Activated CD4-positive, alpha-beta T cell treated with anti-CD3 and anti-CD28 coated beads, Interleukin-2, amount 10 ng/mL, durations not matched to agents 7 days and 5 days (primary cell): ENCODE measurements at regions not wholly inside any gene's neighbourhood (a gene's known extent, or its start where the extent isn't known, plus 50 kb on each side); places are given as distances from the start of the nearest gene placed in this dataset.

Experiments
- CTCF ChIA-PET: fragments of 350-600 bp; sonication (Branson Sonifier 250); formaldehyde crosslinking; loops from one replicate; lab custom pipeline; 2021; ENCODE audit warnings: antibody characterized with exemption; lab: Charles Lee
- POLR2A ChIA-PET: fragments of 350-600 bp; sonication (Branson Sonifier 250); formaldehyde crosslinking; loops from one replicate; lab custom pipeline; 2021; ENCODE audit warnings: antibody characterized with exemption; lab: Charles Lee
- DNase-seq: peaks from one replicate; pipeline ENCODE4 v3.0.0-alpha.2; 2020
- H3K27ac Mint-ChIP-seq: one replicate; pipeline ENCODE4 v1.8.0; 2021; ENCODE audit warnings: mild to moderate bottlenecking, moderate library complexity, mixed read lengths
- H3K27me3 Mint-ChIP-seq: one replicate; pipeline ENCODE4 v1.8.0; 2021; ENCODE audit warnings: mixed read lengths
- H3K36me3 Mint-ChIP-seq: one replicate; pipeline ENCODE4 v1.8.0; 2021; ENCODE audit warnings: low read depth, mixed read lengths
- H3K4me1 Mint-ChIP-seq: one replicate; pipeline ENCODE4 v1.8.0; 2021; ENCODE audit warnings: mixed read lengths
- H3K4me3 Mint-ChIP-seq: one replicate; pipeline ENCODE4 v1.8.0; 2021; ENCODE audit warnings: mild to moderate bottlenecking, moderate library complexity, mixed read lengths
- H3K9me3 Mint-ChIP-seq: one replicate; pipeline ENCODE4 v1.8.0; 2021; ENCODE audit warnings: mixed read lengths

DNA sequence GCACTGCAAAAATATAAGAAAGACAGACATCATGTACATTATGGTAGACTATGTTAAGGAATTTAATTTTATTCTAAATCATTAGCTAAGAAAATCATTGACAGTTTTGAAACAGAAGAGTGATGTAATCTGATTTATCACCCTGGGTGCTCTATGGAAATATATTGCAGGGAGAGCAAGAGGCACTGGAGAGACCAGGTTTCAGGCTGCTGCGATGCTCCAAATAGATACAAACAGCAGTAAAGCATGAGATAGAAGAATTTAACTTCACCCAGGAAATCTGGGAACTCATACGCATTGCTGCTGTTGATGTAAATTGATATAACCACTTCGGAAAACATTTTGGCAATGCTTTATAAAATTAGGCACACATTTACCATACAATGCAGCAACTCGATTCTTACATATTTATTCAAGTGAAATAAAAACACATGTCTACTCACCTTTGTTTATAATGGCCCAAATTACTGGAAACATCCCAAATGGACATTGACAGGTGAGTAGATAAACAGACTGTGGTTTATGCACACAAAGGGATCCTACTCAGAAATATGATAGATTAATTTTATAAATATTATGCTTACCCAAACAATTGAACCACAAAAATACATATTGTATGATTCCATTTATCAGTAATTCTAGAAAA lies 535.1 kb upstream of the CHORDC1 start:
- no peaks in the 10 kb centered on the region for H3K4me1 Mint-ChIP-seq
- CTCF ChIA-PET = no interaction called here
- H3K27ac Mint-ChIP-seq = no peak overlapping the region
- no peak overlapping the region for H3K4me3 Mint-ChIP-seq
- H3K36me3 Mint-ChIP-seq = no peaks in the 10 kb centered on the region
- POLR2A ChIA-PET = no interaction called here
- H3K9me3 Mint-ChIP-seq = no peaks in the 10 kb centered on the region
- DNase-seq = no peak
- H3K27me3 Mint-ChIP-seq = no peaks in the 10 kb centered on the region

DNA sequence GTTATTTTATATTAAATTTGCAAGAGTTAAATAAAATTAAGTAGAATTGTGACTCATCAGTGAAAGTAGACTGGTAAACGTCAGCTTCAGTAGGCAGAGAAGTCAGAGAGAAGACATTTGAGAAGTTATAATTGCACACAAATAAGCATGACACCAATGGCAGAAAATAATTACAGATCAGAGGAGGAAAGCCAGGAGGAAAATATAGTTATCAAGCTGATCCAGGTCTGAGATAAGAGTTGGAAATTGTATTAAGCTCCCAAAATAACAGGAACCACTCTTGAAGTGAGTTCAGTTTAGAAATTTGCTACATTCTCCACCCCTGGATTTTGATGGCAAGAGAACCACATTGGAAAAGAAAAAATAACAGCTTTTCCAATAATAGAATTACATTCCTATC lies 533.8 kb upstream of the CHORDC1 start:
- ChIA-PET CTCF (no interaction called here), POLR2A (no interaction called here)

DNA sequence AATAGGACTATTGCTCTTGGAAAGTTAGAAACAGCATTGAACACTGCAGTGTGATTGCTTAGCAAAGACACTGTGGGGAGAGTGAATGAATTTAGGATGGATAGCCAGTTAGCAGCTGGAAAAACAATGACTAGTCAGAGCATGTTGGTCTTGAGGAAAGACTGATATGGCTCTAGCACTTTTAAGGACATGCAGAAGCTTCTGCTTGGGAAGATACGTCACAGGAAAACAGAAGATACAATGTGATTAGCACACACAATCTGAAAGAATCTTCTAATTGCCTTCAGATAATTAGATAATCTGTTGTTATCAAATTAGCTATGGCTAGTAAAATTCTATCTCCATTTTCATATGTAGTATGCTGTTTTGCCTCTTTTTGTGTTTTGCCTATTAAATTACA lies 530.7 kb upstream of the CHORDC1 start:
- ChIA-PET POLR2A (no interaction called here), CTCF (no interaction called here)
- Mint-ChIP-seq H3K4me3 (no peak overlapping the region), H3K27me3 (no peaks in the 10 kb centered on the region), H3K27ac (no peak overlapping the region), H3K9me3 (peaks cover 3% of the 10 kb centered on the region), H3K4me1 (no peaks in the 10 kb centered on the region), H3K36me3 (no peaks in the 10 kb centered on the region)
- DNase-seq = no peak

More for the DNA sequence above, 533.8 kb upstream of the CHORDC1 start:
- DNase-seq = no peak
- Mint-ChIP-seq H3K27ac (no peak overlapping the region), H3K4me1 (no peaks in the 10 kb centered on the region), H3K36me3 (no peaks in the 10 kb centered on the region), H3K27me3 (no peaks in the 10 kb centered on the region), H3K9me3 (no peaks in the 10 kb centered on the region), H3K4me3 (no peak overlapping the region)

DNA sequence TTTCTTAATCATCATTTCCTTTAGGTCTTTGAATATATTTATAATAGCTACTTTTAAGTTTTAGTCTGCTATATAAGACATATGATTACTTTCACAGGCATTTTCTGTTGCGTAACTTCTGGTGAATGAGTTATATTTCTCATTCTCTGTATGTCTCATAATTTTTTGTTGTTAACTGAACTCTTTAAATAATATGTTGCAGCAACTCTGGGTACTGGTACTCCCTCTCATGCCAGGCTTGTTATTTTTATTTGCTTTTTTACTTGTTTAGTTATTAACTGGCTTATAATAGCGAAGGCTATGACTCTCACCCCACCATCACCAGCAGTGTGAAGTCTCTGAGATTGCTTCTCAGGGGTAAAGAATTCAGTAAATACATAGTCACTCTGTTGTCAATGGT lies 524.2 kb upstream of the CHORDC1 start:
- no peaks in the 10 kb centered on the region for H3K4me1 Mint-ChIP-seq
- no peaks in the 10 kb centered on the region for H3K36me3 Mint-ChIP-seq
- POLR2A ChIA-PET = no interaction called here
- CTCF ChIA-PET = no interaction called here
- DNase-seq = no peak
- H3K4me3 Mint-ChIP-seq = no peak overlapping the region
- H3K27ac Mint-ChIP-seq = no peak overlapping the region
- no peaks in the 10 kb centered on the region for H3K27me3 Mint-ChIP-seq
- peaks cover 7% of the 10 kb centered on the region for H3K9me3 Mint-ChIP-seq

DNA sequence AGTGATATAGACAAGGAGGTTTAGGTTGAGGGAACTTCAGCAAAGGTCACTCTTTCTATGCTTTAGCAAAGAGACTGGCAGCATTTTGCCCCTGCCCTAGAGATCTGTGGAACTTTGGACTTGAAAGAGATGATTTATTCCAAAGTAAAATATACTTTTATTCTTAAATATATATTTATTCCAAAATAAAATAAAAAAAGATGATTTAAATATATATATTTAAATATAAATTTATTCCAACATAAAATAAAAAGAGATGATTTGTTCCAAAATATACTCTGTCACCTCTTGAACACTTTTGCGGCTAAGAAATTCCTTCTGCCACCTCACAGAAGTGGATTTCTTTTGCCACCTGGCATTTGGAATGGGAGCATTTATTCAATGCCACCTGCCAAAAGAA lies 521.3 kb upstream of the CHORDC1 start:
- Mint-ChIP-seq H3K27ac (no peak overlapping the region), H3K36me3 (no peaks in the 10 kb centered on the region), H3K9me3 (peaks cover 4% of the 10 kb centered on the region), H3K4me3 (no peak overlapping the region), H3K27me3 (no peaks in the 10 kb centered on the region), H3K4me1 (no peaks in the 10 kb centered on the region)
- ChIA-PET POLR2A (no interaction called here), CTCF (no interaction called here)
- no peak for DNase-seq

DNA sequence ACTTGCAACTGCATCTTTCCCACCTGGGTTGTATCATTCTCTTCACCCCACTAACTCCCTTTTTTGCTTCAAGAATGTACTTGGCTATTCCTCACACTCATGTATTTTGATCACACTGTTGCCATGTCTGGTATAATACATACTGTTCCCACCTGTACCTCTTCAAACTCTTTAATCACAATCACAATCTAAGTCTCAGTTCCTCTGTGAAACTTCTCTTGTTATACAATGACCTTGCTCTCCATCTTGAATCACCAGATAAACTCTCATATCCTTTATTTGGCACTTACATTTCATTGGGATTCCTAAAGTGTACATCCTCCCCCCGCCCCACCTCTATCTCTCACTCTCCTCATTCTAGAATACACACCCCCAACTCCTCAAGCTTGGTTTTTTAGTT lies 516.0 kb upstream of the CHORDC1 start:
- POLR2A ChIA-PET = interaction anchor here (0.7 kb wide), 1 partner anchor 431 kb away, joined by 4 read pairs; no protein-coding TSS in a partner anchor
- Mint-ChIP-seq H3K27ac (no peak overlapping the region), H3K36me3 (no peaks in the 10 kb centered on the region), H3K27me3 (no peaks in the 10 kb centered on the region), H3K4me3 (no peak overlapping the region), H3K4me1 (no peaks in the 10 kb centered on the region), H3K9me3 (peaks cover 1% of the 10 kb centered on the region)
- no peak for DNase-seq
- CTCF ChIA-PET = no interaction called here

DNA sequence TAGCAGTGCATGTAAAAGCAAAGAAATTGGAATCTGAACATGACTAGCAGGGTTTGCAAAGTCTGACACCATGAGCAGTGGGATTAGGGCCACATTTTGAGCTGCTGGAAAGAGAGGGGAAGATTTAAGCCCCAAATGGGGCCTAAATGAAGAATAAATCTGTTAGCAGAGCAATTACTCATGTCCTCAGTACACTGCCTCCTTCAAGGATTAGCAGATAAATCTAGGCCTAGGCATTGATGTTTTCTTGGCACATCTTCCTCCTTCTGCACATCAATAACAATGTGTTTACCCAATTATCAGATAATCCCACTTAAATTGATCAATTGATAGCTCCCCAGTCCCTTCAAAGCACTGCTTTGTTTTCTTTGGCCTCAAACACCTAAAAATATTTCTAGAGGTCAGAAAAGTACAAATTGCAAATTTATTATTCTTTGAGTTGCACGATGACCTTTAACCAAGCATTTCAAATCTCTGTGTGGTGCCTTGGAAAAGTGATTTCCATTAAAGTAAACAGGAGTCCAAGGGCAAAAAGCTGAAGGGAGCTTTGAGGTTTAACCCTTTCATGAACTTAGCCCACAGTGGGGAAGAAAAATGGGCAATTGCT lies 514.7 kb upstream of the CHORDC1 start:
- Mint-ChIP-seq H3K9me3 (peaks cover 1% of the 10 kb centered on the region), H3K27me3 (no peaks in the 10 kb centered on the region), H3K4me3 (no peak overlapping the region), H3K4me1 (no peaks in the 10 kb centered on the region), H3K27ac (no peak overlapping the region), H3K36me3 (no peaks in the 10 kb centered on the region)
- ChIA-PET POLR2A (no interaction called here), CTCF (no interaction called here)
- DNase-seq = no peak

DNA sequence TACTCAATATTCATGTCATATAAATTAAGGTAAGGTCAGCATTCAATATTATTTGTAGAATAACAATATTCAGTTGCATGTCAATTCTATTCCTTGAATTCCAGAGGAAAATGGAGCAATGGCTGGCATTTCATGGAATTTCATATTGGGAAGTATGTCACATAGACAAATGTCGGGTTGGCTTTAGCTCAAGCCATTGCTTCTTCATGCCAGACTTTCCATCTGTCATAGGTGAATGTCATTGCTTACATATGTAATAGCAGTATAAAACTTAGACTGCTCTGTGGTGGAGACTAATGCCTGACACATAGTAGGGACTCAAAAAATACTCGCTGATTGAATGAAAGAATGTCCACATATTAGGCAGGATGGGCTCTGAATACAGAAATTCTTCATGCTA lies 509.6 kb upstream of the CHORDC1 start:
- Mint-ChIP-seq H3K4me3 (no peak overlapping the region), H3K4me1 (no peaks in the 10 kb centered on the region), H3K36me3 (no peaks in the 10 kb centered on the region), H3K9me3 (peaks cover 12% of the 10 kb centered on the region), H3K27me3 (no peaks in the 10 kb centered on the region), H3K27ac (no peak overlapping the region)
- no peak for DNase-seq
- ChIA-PET POLR2A (no interaction called here), CTCF (interaction anchor here (1.0 kb wide), 1 partner anchor 39 kb away, joined by 3 read pairs; no protein-coding TSS in a partner anchor)

DNA sequence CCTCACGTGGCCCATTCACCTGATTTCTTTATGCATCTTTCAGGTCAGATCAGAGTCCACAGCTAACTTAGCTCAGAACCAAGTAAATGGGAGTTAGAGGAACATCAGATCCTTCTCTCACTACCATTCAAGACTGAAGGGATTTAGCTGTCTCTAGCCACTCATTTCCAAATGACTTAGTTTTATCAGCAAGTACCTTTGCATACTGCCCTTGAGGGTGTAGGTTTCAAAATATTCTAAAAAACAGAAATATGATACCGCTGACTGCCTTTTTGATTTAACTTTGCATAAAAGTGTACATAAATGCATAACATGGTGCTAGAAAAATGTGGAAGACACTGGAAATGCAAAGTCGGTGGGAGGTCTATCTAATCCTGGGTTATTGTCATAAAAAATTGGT lies 500.6 kb upstream of the CHORDC1 start:
- peaks cover 2% of the 10 kb centered on the region for H3K9me3 Mint-ChIP-seq
- POLR2A ChIA-PET = no interaction called here
- H3K27ac Mint-ChIP-seq = no peak overlapping the region

DNA sequence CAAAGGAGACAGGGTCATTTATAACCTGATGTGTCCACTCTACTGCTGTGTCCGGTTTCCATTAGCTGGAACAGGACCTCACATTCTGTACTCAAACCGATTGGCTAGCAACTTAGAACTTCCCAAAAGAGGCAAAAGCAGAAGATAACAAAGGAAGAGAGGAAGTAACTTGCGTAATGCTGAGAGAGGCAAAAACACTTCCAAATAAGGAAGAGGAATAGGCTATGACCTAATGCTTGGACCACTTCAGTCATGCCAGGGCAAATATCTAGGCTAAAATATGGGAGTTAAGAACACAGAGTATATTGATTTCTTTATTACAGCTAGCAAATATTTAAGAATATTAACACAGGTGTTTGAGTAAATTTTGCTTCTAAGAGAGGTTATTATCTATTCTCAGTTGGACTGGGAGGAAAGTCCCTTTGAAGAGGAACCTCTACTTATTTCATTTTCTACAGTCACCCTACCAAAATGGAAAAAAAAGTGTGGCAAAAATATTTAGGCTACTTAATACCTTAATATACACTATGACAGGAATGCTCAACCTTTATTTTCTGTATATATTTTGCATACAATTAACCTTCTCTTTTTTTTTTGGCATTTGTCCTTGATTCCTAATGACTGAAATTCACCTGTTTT lies 499.8 kb upstream of the CHORDC1 start:
- H3K27me3 Mint-ChIP-seq = no peaks in the 10 kb centered on the region
- DNase-seq = no peak

More for the DNA sequence above, 500.6 kb upstream of the CHORDC1 start:
- no peak overlapping the region for H3K4me3 Mint-ChIP-seq
- DNase-seq = no peak
- CTCF ChIA-PET = no interaction called here
- no peaks in the 10 kb centered on the region for H3K27me3 Mint-ChIP-seq
- no peaks in the 10 kb centered on the region for H3K4me1 Mint-ChIP-seq
- H3K36me3 Mint-ChIP-seq = no peaks in the 10 kb centered on the region

DNA sequence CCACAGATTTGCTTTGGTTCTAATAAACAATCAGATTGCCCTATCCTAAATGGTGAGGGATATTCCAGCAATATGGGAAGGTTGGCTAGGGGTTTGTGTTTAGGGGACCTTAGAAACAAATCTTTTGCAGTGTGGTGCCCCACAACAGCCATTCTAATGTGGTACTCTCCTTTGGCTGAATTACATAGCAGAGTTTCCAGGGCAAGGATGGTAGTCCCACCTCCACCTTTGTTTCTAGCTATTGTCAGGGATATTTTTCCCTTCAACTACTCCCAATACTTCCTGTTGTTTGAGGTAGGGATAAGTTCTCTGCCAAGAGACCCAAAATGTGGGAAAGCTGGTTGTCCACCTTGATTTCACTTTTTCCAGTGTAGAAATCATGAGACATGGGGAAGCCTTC lies 494.7 kb upstream of the CHORDC1 start:
- POLR2A ChIA-PET = no interaction called here
- DNase-seq = no peak

More for the DNA sequence above, 499.8 kb upstream of the CHORDC1 start:
- CTCF ChIA-PET = no interaction called here
- H3K4me3 Mint-ChIP-seq = no peak overlapping the region
- H3K36me3 Mint-ChIP-seq = no peaks in the 10 kb centered on the region
- H3K9me3 Mint-ChIP-seq = peaks cover 2% of the 10 kb centered on the region
- H3K4me1 Mint-ChIP-seq = no peaks in the 10 kb centered on the region
- POLR2A ChIA-PET = no interaction called here
- H3K27ac Mint-ChIP-seq = no peak overlapping the region

DNA sequence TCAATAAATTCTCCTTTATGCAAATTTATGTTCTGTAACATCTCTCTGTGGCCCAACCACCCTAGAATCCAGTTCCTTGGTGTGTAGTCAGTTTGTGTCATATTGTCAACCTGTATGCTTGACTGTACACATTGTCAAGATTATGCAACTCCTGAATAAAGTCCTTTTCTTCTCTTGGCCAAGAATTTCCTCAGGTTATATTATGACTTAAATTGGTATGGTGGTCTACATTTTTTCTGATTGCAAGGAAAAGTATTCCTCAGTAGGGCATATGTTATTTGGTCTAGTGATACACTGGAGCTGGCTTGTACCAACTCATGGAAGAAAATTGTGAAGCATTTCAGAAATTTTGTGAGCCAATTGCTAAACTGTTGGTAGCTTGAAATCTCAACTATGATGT lies 482.8 kb upstream of the CHORDC1 start:
- Mint-ChIP-seq H3K9me3 (peaks cover 14% of the 10 kb centered on the region), H3K27ac (no peak overlapping the region), H3K27me3 (no peaks in the 10 kb centered on the region), H3K4me1 (no peaks in the 10 kb centered on the region), H3K4me3 (no peak overlapping the region), H3K36me3 (no peaks in the 10 kb centered on the region)
- ChIA-PET CTCF (interaction anchor here (0.7 kb wide), 1 partner anchor 240 kb away, joined by 3 read pairs; no protein-coding TSS in a partner anchor), POLR2A (no interaction called here)
- no peak for DNase-seq

More for the DNA sequence above, 494.7 kb upstream of the CHORDC1 start:
- CTCF ChIA-PET = no interaction called here
- Mint-ChIP-seq H3K27ac (no peak overlapping the region), H3K27me3 (no peaks in the 10 kb centered on the region), H3K36me3 (no peaks in the 10 kb centered on the region), H3K4me3 (no peak overlapping the region), H3K9me3 (peaks cover 12% of the 10 kb centered on the region), H3K4me1 (no peaks in the 10 kb centered on the region)

DNA sequence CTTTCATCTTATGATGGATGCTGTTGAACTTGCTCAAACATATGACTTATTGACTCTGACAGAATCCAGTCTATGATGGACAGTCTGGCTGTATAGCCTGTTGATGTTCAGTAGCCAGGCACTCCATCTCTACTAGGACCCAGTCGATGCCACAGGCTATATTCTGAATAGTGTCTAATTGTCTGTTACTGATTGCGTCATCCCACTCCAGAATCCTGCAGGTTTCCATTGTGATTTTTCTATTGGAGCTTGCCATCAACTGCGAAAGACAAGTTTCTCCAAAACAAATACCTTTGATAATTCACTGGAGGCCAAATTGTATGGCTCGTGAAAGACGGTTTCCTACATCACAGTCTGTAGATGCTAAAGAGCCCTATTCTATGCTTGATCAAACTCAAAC lies 481.7 kb upstream of the CHORDC1 start:
- no peak for DNase-seq

More for the DNA sequence above, 481.7 kb upstream of the CHORDC1 start:
- ChIA-PET POLR2A (no interaction called here), CTCF (no interaction called here)
- Mint-ChIP-seq H3K4me3 (no peak overlapping the region), H3K27ac (no peak overlapping the region), H3K9me3 (peaks cover 14% of the 10 kb centered on the region), H3K4me1 (no peaks in the 10 kb centered on the region), H3K27me3 (no peaks in the 10 kb centered on the region), H3K36me3 (no peaks in the 10 kb centered on the region)
